Skin epidermis (tissue), 12 donors: ENCODE measurements at regions not wholly inside any gene's neighbourhood (a gene's known extent, or its start where the extent isn't known, plus 50 kb on each side); places are given as distances from the start of the nearest gene placed in this dataset.
A peak's percentile ranks its signal among the peaks of the same experiment; 100 is the strongest.
"Not testable (repeated sequence)": the region's sequence is repeated elsewhere in the genome, so short reads cannot be mapped to it uniquely, and the experiment has no call there.

Experiments used
- H3K27ac ChIP-seq, 21 experiments: fragments of 200-600 bp; sonication (generic) in 11 of 21; one replicate each; pipeline ENCODE4 v1.5.0; 2020; ENCODE audit warnings: mild to moderate bottlenecking in 3 of 21, inconsistent platforms in 2 of 21, moderate library complexity in 2 of 21
- H3K4me3 ChIP-seq, 7 experiments: fragments of 200-600 bp; sonication (generic) in 2 of 7; one replicate each; pipeline ENCODE4 v1.5.0; 2020; ENCODE audit warnings: inconsistent platforms in 2 of 7, mild to moderate bottlenecking in 2 of 7, moderate library complexity in 1 of 7

GRCh38 chr2:230637486-230637885 lies 75.2 kb upstream of the CAB39 start:
- not testable (repeated sequence) for H3K4me3 ChIP-seq, H3K27ac ChIP-seq

DNA sequence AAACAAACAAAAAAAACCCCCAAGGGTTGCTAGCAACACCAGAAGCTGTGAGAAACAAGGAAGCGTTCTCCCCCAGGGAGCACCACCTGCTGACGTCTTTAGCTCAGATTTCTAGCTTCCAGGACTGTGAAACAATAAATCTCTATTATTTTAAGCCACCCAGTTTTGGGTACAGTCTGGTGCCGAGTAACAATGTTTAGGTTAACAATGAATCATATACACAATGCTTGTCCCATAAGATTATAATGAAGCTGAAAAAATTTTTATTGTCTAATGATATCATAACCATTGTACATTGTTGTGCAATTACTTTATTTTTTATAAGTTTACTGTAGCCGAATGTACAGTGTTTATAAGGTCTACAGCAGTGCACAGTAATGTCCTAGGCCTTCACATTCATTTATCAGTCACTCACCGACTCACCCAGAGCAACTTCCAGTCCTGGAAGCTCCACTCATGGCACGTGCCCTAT lies 72.1 kb upstream of the CAB39 start:
- H3K4me3 ChIP-seq, result no peak overlapping the region
- H3K27ac ChIP-seq, result no peak overlapping the region

GRCh38 chr2:230642966-230643365 lies 69.7 kb upstream of the CAB39 start:
- no peak overlapping the region for H3K4me3 ChIP-seq
- H3K27ac ChIP-seq, result peak overlapping the region in 14 of 21 experiments; percentile 6 to 83 (median 56)

- H3K4me3 ChIP-seq, result no peak overlapping the region
- peak overlapping the region in 16 of 21 experiments; percentile 6 to 83 (median 52) for H3K27ac ChIP-seq
Measured at GRCh38 chr2:230643576-230644291, 68.9 kb upstream of the CAB39 start.

- Histone ChIP-seq H3K27ac (peak overlapping the region in 10 of 21 experiments; percentile 6 to 83 (median 62)), H3K4me3 (no peak overlapping the region)
Measured at GRCh38 chr2:230644356-230644935, 68.2 kb upstream of the CAB39 start.

DNA sequence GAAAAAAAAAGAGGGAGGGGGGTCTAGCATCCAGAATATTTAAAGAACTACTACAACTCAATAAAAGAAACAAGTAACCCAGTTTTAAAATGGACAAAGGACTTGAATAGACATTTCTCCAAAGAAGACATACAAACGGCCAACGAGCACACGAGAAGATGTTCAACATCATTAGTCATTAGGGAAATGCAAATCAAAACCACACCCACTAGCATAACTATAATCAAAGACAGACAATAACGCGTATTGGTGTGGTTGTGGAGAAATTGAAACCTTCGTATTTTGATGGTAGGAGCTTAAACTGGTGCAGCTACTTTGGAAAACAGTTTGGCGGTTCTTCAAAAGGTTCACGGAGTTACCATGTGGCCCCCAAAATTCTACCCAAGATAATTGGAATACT lies 64.3 kb upstream of the CAB39 start:
- H3K27ac ChIP-seq, result no peak overlapping the region
- H3K4me3 ChIP-seq, result no peak overlapping the region

DNA sequence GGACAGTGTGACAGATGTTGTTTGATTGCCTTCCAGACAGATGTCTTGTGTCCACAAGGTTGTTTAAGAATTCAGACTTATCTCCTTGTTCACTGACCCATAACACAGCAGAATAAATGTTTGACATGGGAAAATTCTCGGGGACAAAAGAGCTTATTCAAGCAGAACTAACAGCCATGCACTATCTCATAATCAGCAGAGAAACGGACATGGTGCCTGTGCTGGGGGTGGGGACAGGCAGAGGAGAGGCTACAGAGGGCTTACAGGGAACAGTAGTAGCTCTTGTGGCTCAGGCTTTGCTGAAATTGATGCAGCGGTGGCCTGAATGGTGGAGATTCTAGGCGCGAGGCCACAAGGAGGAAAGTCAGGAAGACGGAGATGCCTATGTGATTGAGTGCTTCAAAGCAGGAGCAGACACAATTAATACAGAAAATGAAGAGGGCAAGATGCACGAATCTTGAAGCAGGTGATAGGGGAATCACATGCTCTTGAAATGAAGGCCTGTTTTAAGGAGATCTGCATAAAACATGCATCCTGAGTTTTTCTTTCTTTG lies 62.0 kb upstream of the CAB39 start:
- H3K4me3 ChIP-seq, result no peak overlapping the region
- H3K27ac ChIP-seq, result peak overlapping the region in 1 of 21 experiments; percentile 55

GRCh38 chr2:230654057-230654456 lies 58.6 kb upstream of the CAB39 start:
- H3K27ac ChIP-seq, result peak overlapping the region in 1 of 21 experiments; percentile 63
- H3K4me3 ChIP-seq, result no peak overlapping the region

DNA sequence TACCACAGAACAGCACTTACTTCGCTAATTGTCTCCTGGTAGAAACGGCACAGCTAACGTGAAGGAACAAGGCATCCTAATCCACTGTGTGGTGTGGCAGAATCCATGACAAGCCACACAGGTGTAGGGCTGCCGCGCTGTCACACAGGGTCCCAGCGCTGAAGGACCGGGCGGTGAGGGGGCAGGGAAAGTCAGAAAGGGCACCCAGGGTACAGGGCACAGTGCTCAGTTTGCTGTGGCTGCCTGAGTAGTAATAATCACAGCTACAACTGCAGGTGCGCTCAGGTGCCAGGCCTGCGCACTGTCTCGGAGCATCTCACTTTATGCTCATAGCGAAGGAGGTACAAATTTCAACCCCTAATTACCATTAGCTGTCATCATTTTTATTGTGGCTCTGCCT lies 55.2 kb upstream of the CAB39 start:
- Histone ChIP-seq H3K27ac (peak overlapping the region in 6 of 21 experiments; percentile 2 to 87 (median 81)), H3K4me3 (no peak overlapping the region)

DNA sequence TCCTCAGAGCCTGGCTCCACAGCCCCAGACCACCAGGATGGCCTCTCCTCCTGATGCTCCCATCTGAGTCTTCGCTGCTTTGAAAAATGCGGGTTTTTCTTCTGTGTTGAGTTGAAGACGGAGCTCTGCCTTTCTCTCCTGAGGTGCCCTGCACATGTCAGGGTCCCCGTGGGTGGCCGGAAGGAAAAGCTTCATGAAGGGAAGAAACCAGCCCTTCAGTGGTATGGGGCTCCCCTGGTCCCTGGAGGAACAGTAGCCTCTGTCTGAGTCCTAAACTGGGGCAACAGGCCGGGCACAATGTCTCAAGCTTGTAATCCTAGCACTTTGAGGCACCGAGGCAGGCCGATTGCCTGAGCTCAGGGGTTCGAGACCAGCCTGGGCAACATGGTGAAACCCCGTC lies 54.7 kb upstream of the CAB39 start:
- Histone ChIP-seq H3K27ac (peak overlapping the region in 6 of 21 experiments; percentile 2 to 87 (median 84)), H3K4me3 (no peak overlapping the region)

DNA sequence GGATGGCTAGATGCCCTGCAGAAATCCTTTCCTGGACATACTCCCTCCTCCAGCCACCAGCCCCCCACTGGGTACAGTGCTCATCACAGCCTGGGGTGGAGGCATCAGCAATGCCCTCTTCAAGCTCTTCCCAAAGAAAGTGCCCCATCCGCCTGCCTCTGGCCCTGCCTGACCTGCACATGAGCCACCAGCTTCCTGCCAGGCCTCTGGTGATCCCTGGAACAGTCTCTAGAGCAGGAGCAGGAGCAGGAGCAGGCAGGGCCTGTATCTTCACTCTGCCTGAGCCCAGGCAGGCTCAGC lies 54.1 kb upstream of the CAB39 start:
- H3K4me3 ChIP-seq, result no peak overlapping the region
- H3K27ac ChIP-seq, result peak overlapping the region in 14 of 21 experiments; percentile 23 to 87 (median 58)

DNA sequence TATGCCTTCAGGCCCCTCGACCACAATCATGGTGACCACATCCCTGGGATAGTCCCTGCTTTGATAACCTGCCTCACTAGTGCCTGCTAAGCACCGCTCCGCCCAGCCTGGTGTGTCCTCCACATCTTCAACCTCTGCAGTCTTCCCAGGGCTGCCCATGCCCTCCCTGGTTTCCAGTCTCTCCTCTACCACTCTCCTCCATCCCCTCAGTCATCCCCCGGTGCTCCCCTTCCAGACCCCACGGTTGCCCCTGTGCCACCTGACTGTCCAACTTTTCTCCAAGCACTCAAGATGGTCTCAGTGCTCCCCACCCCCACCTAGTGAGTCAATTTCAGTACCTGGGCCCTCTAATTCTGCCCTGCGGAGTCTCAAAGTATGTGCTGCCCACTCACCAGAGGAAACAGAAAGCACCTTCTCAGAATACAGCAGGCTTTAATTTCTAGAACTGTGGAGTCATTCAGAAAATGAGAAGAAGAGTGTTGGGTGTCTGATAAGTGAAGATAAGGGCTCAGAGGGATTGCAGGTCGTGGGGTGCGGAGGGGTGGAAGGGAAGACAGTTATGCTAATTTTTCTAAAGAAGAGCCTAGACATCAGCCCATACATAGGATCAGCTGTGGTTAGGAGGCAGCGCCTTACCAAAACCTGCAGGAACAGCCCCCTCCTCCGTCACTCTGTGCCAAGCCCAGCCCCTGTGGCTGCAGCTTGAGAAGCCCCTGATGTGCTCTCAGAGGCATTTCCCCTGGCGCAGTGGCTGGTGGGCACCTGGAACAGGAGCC lies 53.6 kb upstream of the CAB39 start:
- H3K4me3 ChIP-seq, result no peak overlapping the region
- H3K27ac ChIP-seq, result peak overlapping the region in 16 of 21 experiments; percentile 37 to 87 (median 71)

DNA sequence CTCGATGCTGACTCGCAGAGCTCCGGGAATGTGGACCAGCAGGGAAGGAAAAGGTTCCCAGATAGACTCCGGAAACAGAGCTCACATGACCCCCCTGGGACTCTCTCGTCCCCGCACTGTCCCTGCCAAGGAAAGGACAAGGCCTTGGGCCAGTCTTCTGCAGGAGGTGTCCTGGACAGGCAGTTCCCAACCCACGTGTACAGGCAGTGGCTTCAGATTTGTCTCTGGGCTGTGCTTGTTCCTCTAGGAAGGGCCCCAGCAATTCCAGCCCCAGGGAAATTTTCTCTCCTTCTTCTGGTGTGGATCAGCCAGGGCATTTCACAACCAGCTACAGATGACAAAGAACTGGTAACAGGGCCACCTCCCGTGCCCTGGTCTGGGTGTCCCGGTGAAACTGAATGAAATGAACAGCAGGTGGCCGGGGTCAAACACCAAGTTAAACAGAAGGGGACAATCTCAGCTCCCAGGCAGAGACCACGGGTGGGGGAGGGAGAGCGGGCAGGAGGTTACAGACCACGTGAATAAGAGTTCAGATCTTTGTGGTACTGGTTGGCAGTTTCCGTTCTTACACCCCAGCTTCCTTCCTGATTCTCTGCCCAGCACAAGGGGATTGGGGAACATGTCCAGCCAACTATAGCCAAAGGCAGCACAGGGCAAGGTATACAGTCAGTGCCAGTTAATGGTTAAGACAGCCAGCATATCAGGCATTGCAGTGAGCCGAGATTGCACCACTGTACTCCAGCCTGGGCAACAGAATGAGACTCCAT lies 52.2 kb upstream of the CAB39 start:
- H3K27ac ChIP-seq, result peak overlapping the region in 17 of 21 experiments; percentile 17 to 87 (median 70)
- H3K4me3 ChIP-seq, result no peak overlapping the region

GRCh38 chr2:230661072-230661957 lies 51.3 kb upstream of the CAB39 start:
- H3K27ac ChIP-seq, result peak overlapping the region in 14 of 21 experiments; percentile 11 to 87 (median 68)
- H3K4me3 ChIP-seq, result no peak overlapping the region
